ENCODE measurements at regions not wholly inside any gene's neighbourhood (a gene's known extent, or its start where the extent isn't known, plus 50 kb on each side); places are given as distances from the start of the nearest gene placed in this dataset.

- TF ChIP-seq, protein P1, sequence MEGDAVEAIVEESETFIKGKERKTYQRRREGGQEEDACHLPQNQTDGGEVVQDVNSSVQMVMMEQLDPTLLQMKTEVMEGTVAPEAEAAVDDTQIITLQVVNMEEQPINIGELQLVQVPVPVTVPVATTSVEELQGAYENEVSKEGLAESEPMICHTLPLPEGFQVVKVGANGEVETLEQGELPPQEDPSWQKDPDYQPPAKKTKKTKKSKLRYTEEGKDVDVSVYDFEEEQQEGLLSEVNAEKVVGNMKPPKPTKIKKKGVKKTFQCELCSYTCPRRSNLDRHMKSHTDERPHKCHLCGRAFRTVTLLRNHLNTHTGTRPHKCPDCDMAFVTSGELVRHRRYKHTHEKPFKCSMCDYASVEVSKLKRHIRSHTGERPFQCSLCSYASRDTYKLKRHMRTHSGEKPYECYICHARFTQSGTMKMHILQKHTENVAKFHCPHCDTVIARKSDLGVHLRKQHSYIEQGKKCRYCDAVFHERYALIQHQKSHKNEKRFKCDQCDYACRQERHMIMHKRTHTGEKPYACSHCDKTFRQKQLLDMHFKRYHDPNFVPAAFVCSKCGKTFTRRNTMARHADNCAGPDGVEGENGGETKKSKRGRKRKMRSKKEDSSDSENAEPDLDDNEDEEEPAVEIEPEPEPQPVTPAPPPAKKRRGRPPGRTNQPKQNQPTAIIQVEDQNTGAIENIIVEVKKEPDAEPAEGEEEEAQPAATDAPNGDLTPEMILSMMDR (IDR thresholded peaks at IDR 0.05; ENCODE audit: extremely low read depth, insufficient read depth, missing control alignments) = no peak
- in situ Hi-C loops (cut with MboI; ENCODE audit: low pct_unique_long_range_greater_than_20kb, low sequenced_read_pairs, unreplicated experiment) = no loop called here
- DNase-seq (ENCODE audit: low spot score) = no peak
Observed at GRCh38 chr13:86792153-86792651, 879.0 kb upstream of the SLITRK5 start.

DNA sequence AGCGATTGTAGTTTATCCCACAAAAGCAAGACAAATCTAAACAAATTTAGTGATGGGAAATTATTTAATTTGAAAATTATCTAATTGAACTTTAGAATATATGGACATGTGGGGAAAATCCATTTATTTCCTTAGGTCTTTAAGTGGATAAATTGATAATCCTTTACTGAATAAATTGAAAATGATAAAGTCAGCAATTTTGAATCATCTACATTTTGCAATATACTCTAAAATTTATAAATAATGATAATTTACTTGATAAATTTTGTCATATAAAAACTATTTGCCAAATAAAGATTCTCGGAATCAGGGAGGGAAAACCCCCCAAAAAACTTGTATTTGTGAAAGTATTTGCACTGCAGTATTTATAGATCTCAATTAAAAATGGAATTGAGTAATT lies 875.3 kb upstream of the SLITRK5 start:
- TF ChIP-seq, protein P1 (IDR thresholded peaks at IDR 0.05; ENCODE audit: extremely low read depth, insufficient read depth, missing control alignments) = no peak
- DNase-seq (ENCODE audit: low spot score) = no peak
- in situ Hi-C loops (cut with MboI; ENCODE audit: low pct_unique_long_range_greater_than_20kb, low sequenced_read_pairs, unreplicated experiment) = no loop called here

GRCh38 chr13:86810361-86810760 lies 860.8 kb upstream of the SLITRK5 start:
- in situ Hi-C loops (cut with MboI; ENCODE audit: low pct_unique_long_range_greater_than_20kb, low sequenced_read_pairs, unreplicated experiment) = no loop called here
- DNase-seq (ENCODE audit: low spot score) = no peak
- TF ChIP-seq, protein P1 (IDR thresholded peaks at IDR 0.05; ENCODE audit: extremely low read depth, insufficient read depth, missing control alignments) = no peak

- no peak for DNase-seq (ENCODE audit: low spot score)
- TF ChIP-seq, protein P1 (IDR thresholded peaks at IDR 0.05; ENCODE audit: extremely low read depth, insufficient read depth, missing control alignments) = no peak
- in situ Hi-C loops (cut with MboI; ENCODE audit: low pct_unique_long_range_greater_than_20kb, low sequenced_read_pairs, unreplicated experiment) = no loop called here
Observed at GRCh38 chr13:86813198-86813597, 858.0 kb upstream of the SLITRK5 start.

DNA sequence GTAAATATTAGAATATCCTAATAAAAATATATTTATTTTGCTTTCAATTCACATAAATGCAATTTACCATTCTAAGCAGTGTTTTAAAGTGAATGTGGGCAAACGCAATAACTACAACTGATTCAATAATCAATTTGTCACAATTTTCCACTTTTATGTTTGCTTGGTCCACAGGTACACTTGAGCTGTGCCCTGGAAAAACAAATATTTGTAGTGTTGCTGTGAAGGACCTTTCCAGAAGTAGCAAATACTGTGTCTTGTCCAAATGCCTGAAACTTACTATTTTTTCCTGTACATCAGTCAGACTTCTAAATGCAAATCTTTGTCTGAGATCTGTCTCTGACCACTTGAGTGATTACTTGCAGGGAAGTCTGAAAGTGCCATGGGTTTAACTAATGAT lies 845.8 kb upstream of the SLITRK5 start:
- in situ Hi-C loops (cut with MboI; ENCODE audit: low pct_unique_long_range_greater_than_20kb, low sequenced_read_pairs, unreplicated experiment) = no loop called here
- TF ChIP-seq, protein P1 (IDR thresholded peaks at IDR 0.05; ENCODE audit: extremely low read depth, insufficient read depth, missing control alignments) = no peak
- DNase-seq (ENCODE audit: low spot score) = no peak

DNA sequence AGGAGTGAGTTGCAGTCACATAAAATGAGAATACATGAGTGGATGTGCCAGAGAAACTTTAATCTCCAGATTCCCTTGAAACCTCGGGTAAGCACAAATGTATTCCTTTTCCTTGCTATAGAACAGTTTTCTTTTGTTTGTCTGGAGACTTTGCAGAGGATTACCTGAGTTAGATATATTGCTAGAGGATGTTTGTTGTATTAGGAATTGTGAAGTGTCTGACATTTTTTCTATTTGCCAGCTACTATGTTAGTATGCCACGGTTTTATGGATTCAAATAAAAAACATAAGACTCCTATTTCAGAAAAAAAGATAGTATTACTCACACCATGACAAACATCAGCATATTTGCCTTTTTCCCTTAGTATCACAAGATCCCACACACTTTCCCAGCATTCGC lies 844.9 kb upstream of the SLITRK5 start:
- TF ChIP-seq, protein P1 (IDR thresholded peaks at IDR 0.05; ENCODE audit: extremely low read depth, insufficient read depth, missing control alignments) = no peak
- no peak for DNase-seq (ENCODE audit: low spot score)
- in situ Hi-C loops (cut with MboI; ENCODE audit: low pct_unique_long_range_greater_than_20kb, low sequenced_read_pairs, unreplicated experiment) = no loop called here

GRCh38 chr13:86830046-86830445 lies 841.1 kb upstream of the SLITRK5 start:
- DNase-seq (ENCODE audit: low spot score) = no peak
- in situ Hi-C loops (cut with MboI; ENCODE audit: low pct_unique_long_range_greater_than_20kb, low sequenced_read_pairs, unreplicated experiment) = no loop called here
- TF ChIP-seq, protein P1 (IDR thresholded peaks at IDR 0.05; ENCODE audit: extremely low read depth, insufficient read depth, missing control alignments) = no peak

Data from GM13977 (cell line).